Activated CD8-positive, alpha-beta memory T cell treated with anti-CD3 and anti-CD28 coated beads, Interleukin-2, amount 10 ng/mL, durations not matched to agents 7 days and 5 days (primary cell): ENCODE measurements at regions not wholly inside any gene's neighbourhood (a gene's known extent, or its start where the extent isn't known, plus 50 kb on each side); places are given as distances from the start of the nearest gene placed in this dataset.
A peak's percentile ranks its signal among the peaks of the same experiment; 100 is the strongest.

Source experiments
- ATAC-seq: fragments of 150-1000 bp; cut with Tn5 transposase; one replicate; pipeline ENCODE4 v1.10.0; 2021; ENCODE audit warnings: moderate library complexity
- CTCF ChIA-PET: fragments of 350-600 bp; sonication (Branson Sonifier 250); formaldehyde crosslinking; loops from one replicate; lab custom pipeline; 2021; ENCODE audit warnings: antibody characterized with exemption; lab: Charles Lee
- DNase-seq: peaks from one replicate; pipeline ENCODE4 v3.0.0-alpha.2; 2020
- H3K27ac Mint-ChIP-seq: one replicate; pipeline ENCODE4 v1.8.0; 2021; ENCODE audit warnings: mild to moderate bottlenecking, mixed read lengths
- H3K27me3 Mint-ChIP-seq: one replicate; pipeline ENCODE4 v1.8.0; 2021; ENCODE audit warnings: mixed read lengths
- H3K36me3 Mint-ChIP-seq: one replicate; pipeline ENCODE4 v1.8.0; 2021; ENCODE audit warnings: mild to moderate bottlenecking, mixed read lengths
- H3K4me1 Mint-ChIP-seq: one replicate; pipeline ENCODE4 v1.8.0; 2021; ENCODE audit warnings: mixed read lengths
- H3K4me3 Mint-ChIP-seq: one replicate; pipeline ENCODE4 v1.8.0; 2021; ENCODE audit warnings: mild to moderate bottlenecking, moderate library complexity, mixed read lengths
- H3K9me3 Mint-ChIP-seq: one replicate; pipeline ENCODE4 v1.8.0; 2022; ENCODE audit warnings: low read depth, mixed read lengths

DNA sequence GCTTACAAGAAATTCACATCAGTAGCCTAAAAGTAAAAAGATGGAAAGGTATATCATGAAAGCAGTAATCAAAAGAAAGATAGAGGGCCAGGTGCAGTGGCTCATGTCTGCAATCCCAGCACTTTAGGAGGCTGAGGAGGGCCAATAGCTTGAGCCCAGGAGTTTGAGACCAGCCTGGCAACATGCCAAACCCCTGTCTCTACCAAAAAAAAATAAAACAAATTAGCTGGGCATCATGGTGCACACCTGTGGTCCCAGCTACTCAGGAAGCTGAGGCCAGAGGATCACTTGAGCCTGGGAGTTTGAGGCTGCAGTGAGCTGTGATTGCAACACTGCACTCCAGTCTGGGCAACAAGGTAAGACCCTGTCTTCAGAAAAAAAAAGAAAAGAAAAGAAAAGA, 55.5 kb downstream of the GSPT2 start:
- Mint-ChIP-seq H3K4me1 (peaks cover 9% of the 10 kb centered on the region), H3K9me3 (no peaks in the 10 kb centered on the region), H3K4me3 (no peak overlapping the region), H3K27me3 (no peaks in the 10 kb centered on the region), H3K27ac (no peak overlapping the region), H3K36me3 (peaks cover 3% of the 10 kb centered on the region)
- DNase-seq, result no peak
- CTCF ChIA-PET, result no interaction called here
- ATAC-seq, result no peak

- peak; percentile 79 for DNase-seq
- CTCF ChIA-PET, result no interaction called here
- peak overlapping the region; percentile 95 for H3K27ac Mint-ChIP-seq
- H3K4me1 Mint-ChIP-seq, result peaks cover 20% of the 10 kb centered on the region
- peaks cover 10% of the 10 kb centered on the region for H3K36me3 Mint-ChIP-seq
- H3K9me3 Mint-ChIP-seq, result no peaks in the 10 kb centered on the region
- no peaks in the 10 kb centered on the region for H3K27me3 Mint-ChIP-seq
- H3K4me3 Mint-ChIP-seq, result peak overlapping the region; percentile 97
- peak; percentile 89 for ATAC-seq
Observed at GRCh38 chrX:51802917-51803688, 59.9 kb downstream of the GSPT2 start.

DNA sequence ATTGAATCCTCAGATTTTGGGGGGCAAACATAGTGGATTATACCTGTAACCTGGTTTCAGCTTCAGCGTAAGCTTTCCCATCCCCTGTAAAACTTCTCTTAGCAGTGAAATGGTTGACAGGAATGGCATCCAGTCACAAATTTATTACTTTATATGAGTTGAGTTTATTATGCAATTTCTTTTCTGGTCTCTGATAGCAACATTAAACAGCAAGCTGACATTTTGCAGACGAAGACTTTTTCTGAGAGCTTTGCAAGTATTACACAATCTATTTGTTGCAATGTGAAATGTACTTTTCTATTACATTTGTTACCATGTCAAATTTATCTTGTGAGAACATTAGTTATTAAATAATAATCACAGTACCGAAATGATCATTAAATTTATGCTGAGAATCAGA, 60.6 kb downstream of the GSPT2 start:
- CTCF ChIA-PET, result no interaction called here
- peaks cover 20% of the 10 kb centered on the region for H3K4me1 Mint-ChIP-seq
- no peak overlapping the region for H3K27ac Mint-ChIP-seq
- peak overlapping the region; percentile 54 for H3K4me3 Mint-ChIP-seq
- peaks cover 10% of the 10 kb centered on the region for H3K36me3 Mint-ChIP-seq
- ATAC-seq (no peak), DNase-seq (no peak)
- H3K27me3 Mint-ChIP-seq, result no peaks in the 10 kb centered on the region
- H3K9me3 Mint-ChIP-seq, result no peaks in the 10 kb centered on the region

DNA sequence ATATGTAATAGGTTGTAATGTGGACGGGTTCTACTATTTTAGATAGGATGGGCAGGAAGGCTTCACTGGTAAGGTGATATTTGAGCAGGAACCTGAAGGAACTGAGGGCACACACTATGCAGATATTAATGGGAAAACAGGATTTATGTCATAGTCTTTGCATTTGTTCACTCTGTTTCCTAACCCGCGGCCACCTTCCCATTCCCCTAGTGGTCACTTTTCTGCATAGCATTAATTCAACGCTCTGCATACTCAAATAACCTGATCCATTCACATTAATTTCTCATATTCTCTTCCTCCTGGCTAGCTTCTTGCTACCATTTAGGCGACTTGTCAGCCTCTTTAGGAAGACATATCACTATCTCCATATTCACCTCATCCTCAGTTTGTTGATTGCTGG, 61.5 kb downstream of the GSPT2 start:
- Mint-ChIP-seq H3K9me3 (no peaks in the 10 kb centered on the region), H3K27ac (no peak overlapping the region), H3K27me3 (no peaks in the 10 kb centered on the region), H3K36me3 (peaks cover 10% of the 10 kb centered on the region), H3K4me3 (no peak overlapping the region), H3K4me1 (peaks cover 20% of the 10 kb centered on the region)
- CTCF ChIA-PET, result no interaction called here
- DNase-seq (no peak), ATAC-seq (no peak)

DNA sequence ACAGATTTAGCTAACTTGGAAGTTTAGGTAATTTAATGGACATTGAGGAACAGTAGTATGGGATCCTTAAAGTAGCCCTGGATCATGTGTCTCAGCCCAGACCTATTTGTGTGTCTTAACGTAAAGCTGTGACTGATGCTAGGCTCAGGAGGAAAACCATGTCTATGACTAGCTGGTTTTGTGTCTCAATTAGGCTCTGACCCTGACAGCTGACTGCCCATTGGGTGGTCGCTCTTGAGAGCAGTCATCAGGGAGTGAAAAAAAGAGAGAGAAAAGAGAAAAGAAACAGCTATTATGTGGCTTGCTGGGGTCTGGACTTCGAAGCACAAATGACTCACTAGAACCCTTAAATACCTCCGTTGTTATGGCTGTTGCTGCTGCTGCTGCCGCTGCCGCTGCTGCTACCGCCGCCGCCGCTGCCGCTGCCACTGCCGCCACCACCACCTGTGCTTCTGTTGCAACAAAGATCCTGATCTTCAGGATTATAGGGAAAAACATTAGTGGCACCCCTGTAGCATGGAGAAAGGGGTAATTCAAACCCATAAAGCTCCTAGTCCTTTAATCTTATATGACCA, 70.7 kb downstream of the GSPT2 start:
- Mint-ChIP-seq H3K9me3 (peaks cover 2% of the 10 kb centered on the region), H3K27ac (no peak overlapping the region), H3K36me3 (peaks cover 19% of the 10 kb centered on the region), H3K27me3 (no peaks in the 10 kb centered on the region), H3K4me1 (no peaks in the 10 kb centered on the region), H3K4me3 (no peak overlapping the region)
- no peak for DNase-seq
- ATAC-seq, result no peak
- CTCF ChIA-PET, result no interaction called here

DNA sequence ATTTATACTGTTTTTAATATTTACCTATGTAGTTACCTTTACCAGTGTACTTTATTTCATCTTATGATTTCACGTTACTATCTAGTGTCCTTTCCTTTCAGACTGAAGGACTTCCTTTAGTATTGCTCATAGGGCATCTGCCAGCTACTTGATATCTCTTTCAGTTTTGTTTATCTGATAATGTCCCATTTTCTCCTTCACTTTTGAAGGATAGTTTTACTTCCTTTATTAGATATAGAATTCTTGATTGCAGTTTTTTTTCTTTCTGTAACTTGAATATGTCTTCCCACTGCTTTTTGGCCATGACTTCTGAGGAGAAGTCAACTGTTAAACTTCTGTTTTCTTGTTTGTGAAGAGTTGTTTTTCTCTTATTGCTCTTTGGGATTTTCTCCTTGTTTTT, 69.4 kb upstream of the MAGED1 start:
- Mint-ChIP-seq H3K4me3 (no peak overlapping the region), H3K9me3 (no peaks in the 10 kb centered on the region), H3K4me1 (peaks cover 4% of the 10 kb centered on the region), H3K27me3 (no peaks in the 10 kb centered on the region), H3K36me3 (peaks cover 11% of the 10 kb centered on the region), H3K27ac (no peak overlapping the region)
- ATAC-seq (no peak), DNase-seq (no peak)
- CTCF ChIA-PET, result no interaction called here

GRCh38 chrX:51825436-51825835, 68.0 kb upstream of the MAGED1 start:
- no peaks in the 10 kb centered on the region for H3K27me3 Mint-ChIP-seq
- H3K4me3 Mint-ChIP-seq, result no peak overlapping the region
- H3K4me1 Mint-ChIP-seq, result peaks cover 4% of the 10 kb centered on the region
- ATAC-seq (no peak), DNase-seq (no peak)
- H3K27ac Mint-ChIP-seq, result no peak overlapping the region
- peaks cover 14% of the 10 kb centered on the region for H3K36me3 Mint-ChIP-seq
- H3K9me3 Mint-ChIP-seq, result no peaks in the 10 kb centered on the region
- CTCF ChIA-PET, result no interaction called here

DNA sequence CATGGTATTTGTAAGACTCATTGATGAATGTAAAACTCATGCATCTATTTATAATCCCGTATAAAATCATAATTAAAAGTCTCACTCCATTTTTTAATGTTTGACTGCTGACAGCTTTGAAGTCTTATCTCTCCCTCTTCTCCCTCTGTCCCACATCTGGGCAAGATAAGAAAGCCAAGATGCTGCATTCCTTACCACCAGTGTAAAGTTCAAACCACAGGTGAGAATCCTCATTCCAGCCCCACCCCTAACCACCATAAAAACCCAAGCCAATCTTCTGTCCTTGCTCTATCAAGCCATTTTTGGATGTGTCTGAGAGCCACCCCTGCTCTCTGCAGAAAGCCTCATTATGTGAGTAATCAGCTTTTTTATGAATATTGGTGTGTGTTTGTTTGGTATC, 59.3 kb upstream of the MAGED1 start:
- Mint-ChIP-seq H3K9me3 (no peaks in the 10 kb centered on the region), H3K4me1 (peaks cover 3% of the 10 kb centered on the region), H3K4me3 (no peak overlapping the region), H3K27me3 (no peaks in the 10 kb centered on the region), H3K27ac (no peak overlapping the region), H3K36me3 (peaks cover 11% of the 10 kb centered on the region)
- CTCF ChIA-PET, result no interaction called here
- ATAC-seq, result no peak
- DNase-seq, result no peak

- H3K4me1 Mint-ChIP-seq, result peaks cover 3% of the 10 kb centered on the region
- no peak overlapping the region for H3K4me3 Mint-ChIP-seq
- ATAC-seq (no peak), DNase-seq (no peak)
- H3K9me3 Mint-ChIP-seq, result no peaks in the 10 kb centered on the region
- CTCF ChIA-PET, result no interaction called here
- no peaks in the 10 kb centered on the region for H3K27me3 Mint-ChIP-seq
- H3K27ac Mint-ChIP-seq, result no peak overlapping the region
- peaks cover 11% of the 10 kb centered on the region for H3K36me3 Mint-ChIP-seq
Observed at GRCh38 chrX:51836823-51837222, 56.6 kb upstream of the MAGED1 start.

GRCh38 chrX:51837451-51837850, 56.0 kb upstream of the MAGED1 start:
- Mint-ChIP-seq H3K9me3 (no peaks in the 10 kb centered on the region), H3K36me3 (peaks cover 12% of the 10 kb centered on the region), H3K4me3 (no peak overlapping the region), H3K4me1 (peaks cover 3% of the 10 kb centered on the region), H3K27me3 (no peaks in the 10 kb centered on the region), H3K27ac (no peak overlapping the region)
- CTCF ChIA-PET, result no interaction called here
- no peak for DNase-seq
- ATAC-seq, result no peak

- no peak overlapping the region for H3K27ac Mint-ChIP-seq
- ATAC-seq (no peak), DNase-seq (no peak)
- no peaks in the 10 kb centered on the region for H3K27me3 Mint-ChIP-seq
- H3K36me3 Mint-ChIP-seq, result peaks cover 10% of the 10 kb centered on the region
- H3K4me3 Mint-ChIP-seq, result no peak overlapping the region
- no peaks in the 10 kb centered on the region for H3K9me3 Mint-ChIP-seq
- CTCF ChIA-PET, result no interaction called here
- peaks cover 3% of the 10 kb centered on the region for H3K4me1 Mint-ChIP-seq
Observed at GRCh38 chrX:51837921-51838320, 55.5 kb upstream of the MAGED1 start.
